Liver (tissue), 8 donors: ENCODE measurements at regions not wholly inside any gene's neighbourhood (a gene's known extent, or its start where the extent isn't known, plus 50 kb on each side); places are given as distances from the start of the nearest gene placed in this dataset.

ENCODE experiments used
- DNase-seq: peaks from one replicate; pipeline ENCODE4 v3.0.0-alpha.2; 2017; ENCODE audit warnings: low spot score
- H3K27ac ChIP-seq, 2 donors: one replicate each; pipeline ENCODE4 v1.7.0; 2013; ENCODE audit warnings: inconsistent platforms in 2 of 2, low read length in 2 of 2, control low read depth in 1 of 2, low read depth in 1 of 2, mild to moderate bottlenecking in 1 of 2
- H3K27me3 ChIP-seq, 4 donors: one replicate each; pipeline versions ENCODE4 v1.6.1 to v1.7.0; 2013; ENCODE audit warnings: low read length in 3 of 4, inconsistent platforms in 1 of 4, mild to moderate bottlenecking in 1 of 4, moderate library complexity in 1 of 4; ENCODE audit not compliant: control insufficient read depth in 4 of 4, insufficient read depth in 4 of 4
- H3K36me3 ChIP-seq, 4 donors: one replicate each; pipeline versions ENCODE4 v1.6.1 to v1.7.0; 2013; ENCODE audit warnings: low read length in 3 of 4, mild to moderate bottlenecking in 3 of 4, low read depth in 1 of 4, moderate library complexity in 1 of 4; ENCODE audit not compliant: control insufficient read depth in 4 of 4, insufficient read depth in 3 of 4
- H3K4me1 ChIP-seq, 4 donors: one replicate each; pipeline versions ENCODE4 v1.6.1 to v1.7.0; 2013; ENCODE audit warnings: low read length in 3 of 4, mild to moderate bottlenecking in 3 of 4, moderate library complexity in 1 of 4; ENCODE audit not compliant: control insufficient read depth in 4 of 4, insufficient read depth in 4 of 4
- H3K4me3 ChIP-seq, 3 donors: one replicate each; pipeline versions ENCODE4 v1.6.1 to v1.7.0; 2013; ENCODE audit warnings: low read length in 3 of 3, control low read depth in 1 of 3, low read depth in 1 of 3, mild to moderate bottlenecking in 1 of 3
- H3K9ac ChIP-seq, 2 donors: one replicate each; pipeline ENCODE4 v1.7.0; 2013; ENCODE audit warnings: low read length in 2 of 2, mild to moderate bottlenecking in 2 of 2, moderate library complexity in 2 of 2, control low read depth in 1 of 2, low read depth in 1 of 2
- H3K9me3 ChIP-seq, 4 donors: one replicate each; pipeline versions ENCODE4 v1.6.1 to v1.7.0; 2013; ENCODE audit warnings: low read length in 3 of 4; ENCODE audit not compliant: control insufficient read depth in 4 of 4
- ATF3 ChIP-seq: IDR thresholded peaks from 2 replicates; pipeline ENCODE4 v1.6.1; 2016; ENCODE audit warnings: antibody characterized with exemption
- CTCF ChIP-seq: fragments of 150-350 bp; IDR thresholded peaks from 2 replicates; pipeline ENCODE4 v1.5.1; 2017; ENCODE audit warnings: improper control_type of control experiment, low read depth, low read length; ENCODE audit not compliant: missing input control
- EGR1 ChIP-seq, 2 donors: IDR thresholded peaks; 2 replicates each; pipeline ENCODE4 v1.6.1; 2016 to 2018; ENCODE audit warnings: antibody characterized with exemption in 2 of 2, low read depth in 2 of 2
- FOXA1 ChIP-seq: IDR thresholded peaks from 2 replicates; pipeline ENCODE4 v1.6.1; 2016; ENCODE audit warnings: antibody characterized with exemption
- FOXA2 ChIP-seq: IDR thresholded peaks from 2 replicates; pipeline ENCODE4 v1.6.1; 2016; ENCODE audit warnings: antibody characterized with exemption
- GABPA ChIP-seq, 2 donors: IDR thresholded peaks in 1 of 2; conservative IDR thresholded peaks in 1 of 2; 2 replicates each; pipeline ENCODE4 v1.6.1; 2016; ENCODE audit warnings: antibody characterized with exemption in 2 of 2, mild to moderate bottlenecking in 1 of 2, moderate library complexity in 1 of 2
- HNF4A ChIP-seq, 2 donors: conservative IDR thresholded peaks; 2 replicates each; pipeline ENCODE4 v1.6.1; 2016; ENCODE audit warnings: antibody characterized with exemption in 2 of 2, mild to moderate bottlenecking in 2 of 2
- HNF4G ChIP-seq: IDR thresholded peaks from 2 replicates; pipeline ENCODE4 v1.6.1; 2016; ENCODE audit warnings: antibody characterized with exemption
- JUND ChIP-seq, 2 donors: IDR thresholded peaks; 2 replicates each; pipeline ENCODE4 v1.6.1; 2016; ENCODE audit warnings: antibody characterized with exemption in 2 of 2
- MAX ChIP-seq: IDR thresholded peaks from 2 replicates; pipeline ENCODE4 v1.6.1; 2016; ENCODE audit warnings: antibody characterized with exemption
- NR2F2 ChIP-seq: IDR thresholded peaks from 2 replicates; pipeline ENCODE4 v1.6.1; 2016; ENCODE audit warnings: antibody characterized with exemption
- RAD21 ChIP-seq, 2 donors: IDR thresholded peaks; 2 replicates each; pipeline ENCODE4 v1.6.1; 2016; ENCODE audit warnings: antibody characterized with exemption in 2 of 2, mild to moderate bottlenecking in 2 of 2
- REST ChIP-seq: IDR thresholded peaks from 2 replicates; pipeline ENCODE4 v1.6.1; 2016; ENCODE audit warnings: antibody characterized with exemption, mild to moderate bottlenecking
- RXRA ChIP-seq, 2 donors: IDR thresholded peaks; 2 replicates each; pipeline ENCODE4 v1.6.1; 2017 to 2018; ENCODE audit warnings: antibody characterized with exemption in 2 of 2, mild to moderate bottlenecking in 1 of 2
- SP1 ChIP-seq: IDR thresholded peaks from 2 replicates; pipeline ENCODE4 v1.6.1; 2018; ENCODE audit warnings: antibody characterized with exemption, mild to moderate bottlenecking
- TAF1 ChIP-seq: conservative IDR thresholded peaks from 2 replicates; pipeline ENCODE4 v1.6.1; 2016; ENCODE audit warnings: antibody characterized with exemption, mild to moderate bottlenecking
- YY1 ChIP-seq: IDR thresholded peaks from 2 replicates; pipeline ENCODE4 v1.6.1; 2016; ENCODE audit warnings: antibody characterized with exemption, mild to moderate bottlenecking
- ZBTB33 ChIP-seq: IDR thresholded peaks from 2 replicates; pipeline ENCODE4 v1.6.1; 2016; ENCODE audit warnings: antibody characterized with exemption
- WGBS: extraction: QIAGEN DNeasy Blood & Tissue Kit; methylation state at CpG from one replicate; pipeline ENCODE4 v1.1.7; 2013; 5-methylcytosine and 5-hydroxymethylcytosine counted together
- donor health status: healthy.
- donor health status: healthy.
- donor health status: healthy.
- donor health status: healthy.
- donor health status: healthy.

- Histone ChIP-seq H3K9me3 (peaks cover 0 to 2% (median under 1%) of the 10 kb centered on the region in 4 donors), H3K27ac (no peak overlapping the region), H3K36me3 (no peaks in the 10 kb centered on the region), H3K9ac (no peak overlapping the region), H3K4me1 (no peaks in the 10 kb centered on the region), H3K4me3 (no peak overlapping the region), H3K27me3 (no peaks in the 10 kb centered on the region)
- no peak for DNase-seq
- 64% methylated on average over 2 of the region's 2 CpGs for WGBS
- TF ChIP-seq ATF3, result no peak
- TF ChIP-seq GABPA (IDR thresholded peaks at IDR 0.05 in 1 of 2, conservative IDR thresholded peaks at IDR 0.05 in 1 of 2), result no peak
- TF ChIP-seq EGR1 (IDR thresholded peaks at IDR 0.05; ENCODE audit: low read depth in 2 of 2), result no peak
- no peak for TF ChIP-seq RAD21 (IDR thresholded peaks at IDR 0.05)
- TF ChIP-seq HNF4G, result no peak
- TF ChIP-seq NR2F2, result no peak
- TF ChIP-seq TAF1, result no peak
- no peak for TF ChIP-seq REST
- TF ChIP-seq CTCF, result no peak
- TF ChIP-seq SP1, result no peak
- TF ChIP-seq FOXA1, result no peak
- no peak for TF ChIP-seq FOXA2
- TF ChIP-seq MAX, result no peak
- no peak for TF ChIP-seq JUND (IDR thresholded peaks at IDR 0.05)
- TF ChIP-seq ZBTB33, result no peak
- no peak for TF ChIP-seq RXRA (IDR thresholded peaks at IDR 0.05)
- no peak for TF ChIP-seq YY1
Measured at GRCh38 chr9:84471816-84472215, 131.3 kb upstream of the SLC28A3 start.

- H3K9me3 ChIP-seq, result peaks cover 0 to 5% (median 0%) of the 10 kb centered on the region in 4 donors
- peaks cover 0 to 9% (median 4%) of the 10 kb centered on the region in 4 donors for H3K4me1 ChIP-seq
- no peak overlapping the region for H3K27ac ChIP-seq
- no peak for TF ChIP-seq YY1
- TF ChIP-seq FOXA2, result no peak
- no peak for TF ChIP-seq ZBTB33
- TF ChIP-seq HNF4G, result no peak
- TF ChIP-seq EGR1 (IDR thresholded peaks at IDR 0.05; ENCODE audit: low read depth in 2 of 2), result no peak
- TF ChIP-seq RXRA (IDR thresholded peaks at IDR 0.05), result no peak
- no peak for TF ChIP-seq GABPA (IDR thresholded peaks at IDR 0.05 in 1 of 2, conservative IDR thresholded peaks at IDR 0.05 in 1 of 2)
- no peak for TF ChIP-seq JUND (IDR thresholded peaks at IDR 0.05)
- no peak for TF ChIP-seq HNF4A (conservative IDR thresholded peaks at IDR 0.05)
- no peak overlapping the region for H3K4me3 ChIP-seq
- no peak overlapping the region for H3K9ac ChIP-seq
- DNase-seq, result no peak
- H3K36me3 ChIP-seq, result no peaks in the 10 kb centered on the region
- H3K27me3 ChIP-seq, result peaks cover 0 to 3% (median 1%) of the 10 kb centered on the region in 4 donors
- 73% methylated on average over 3 of the region's 3 CpGs for WGBS
Measured at GRCh38 chr9:84478996-84479395, 138.4 kb upstream of the SLC28A3 start.
